SK-N-SH (cell line): ENCODE measurements at regions not wholly inside any gene's neighbourhood (a gene's known extent, or its start where the extent isn't known, plus 50 kb on each side); places are given as distances from the start of the nearest gene placed in this dataset.

Experiments
- CTCF ChIP-seq: fragments of 200-600 bp; sonication (generic); IDR thresholded peaks from 2 replicates; pipeline ENCODE4 v1.6.1; 2017; ENCODE audit warnings: antibody characterized with exemption, mild to moderate bottlenecking, moderate library complexity
- EP300 ChIP-seq, 2 experiments: IDR thresholded peaks; 2 replicates each; pipeline versions ENCODE4 v1.4.0 to v1.6.1; 2012; ENCODE audit warnings: borderline replicate concordance in 1 of 2, low read depth in 1 of 2, low read length in 1 of 2
- FOXM1 ChIP-seq: IDR thresholded peaks from 2 replicates; pipeline ENCODE4 v1.4.0; 2012; ENCODE audit warnings: low read depth, mild to moderate bottlenecking
- GABPA ChIP-seq: IDR thresholded peaks from 2 replicates; pipeline ENCODE4 v1.4.0; 2012; ENCODE audit warnings: low read depth, mild to moderate bottlenecking
- JUND ChIP-seq: IDR thresholded peaks from 2 replicates; pipeline ENCODE4 v1.4.0; 2012
- MEF2A ChIP-seq: IDR thresholded peaks from 2 replicates; pipeline ENCODE4 v1.4.0; 2012; ENCODE audit warnings: low read depth, borderline replicate concordance
- MXI1 ChIP-seq: IDR thresholded peaks from 2 replicates; pipeline ENCODE4 v1.6.1; 2012; ENCODE audit warnings: mild to moderate bottlenecking, low read depth, low read length, improper control_type of control experiment
- NFIC ChIP-seq: IDR thresholded peaks from 2 replicates; pipeline ENCODE4 v1.4.0; 2012; ENCODE audit warnings: borderline replicate concordance
- PBX3 ChIP-seq: IDR thresholded peaks from 2 replicates; pipeline ENCODE4; 2012
- POLR2AphosphoS5 ChIP-seq: IDR thresholded peaks from 2 replicates; pipeline ENCODE4 v1.6.1; 2012; ENCODE audit warnings: low read depth, low read length
- RCOR1 ChIP-seq: fragments of 150-350 bp; IDR thresholded peaks from 2 replicates; pipeline ENCODE4 v1.6.1; 2017; ENCODE audit warnings: antibody characterized with exemption, low read length
- SMC3 ChIP-seq: IDR thresholded peaks from 2 replicates; pipeline ENCODE4 v1.6.1; 2012; ENCODE audit warnings: low read depth, low read length, improper control_type of control experiment
- TEAD4 ChIP-seq: IDR thresholded peaks from 2 replicates; pipeline ENCODE4 v1.4.0; 2012; ENCODE audit warnings: mild to moderate bottlenecking, borderline replicate concordance; ENCODE audit not compliant: insufficient read depth

GRCh38 chr2:235142601-235143000 lies 190.8 kb downstream of the SH3BP4 start:
- TF ChIP-seq CTCF: no peak
- no peak for TF ChIP-seq RCOR1
- TF ChIP-seq JUND: no peak
- no peak for TF ChIP-seq GABPA
- TF ChIP-seq MEF2A: no peak
- TF ChIP-seq FOXM1: no peak
- no peak for TF ChIP-seq EP300 (IDR thresholded peaks at IDR 0.05; ENCODE audit: borderline replicate concordance in 1 of 2, low read depth in 1 of 2, low read length in 1 of 2)
- TF ChIP-seq POLR2AphosphoS5: no peak
- no peak for TF ChIP-seq PBX3
- TF ChIP-seq MXI1: no peak
- TF ChIP-seq TEAD4: no peak
- TF ChIP-seq SMC3: no peak
- no peak for TF ChIP-seq NFIC
